ENCODE measurements at regions not wholly inside any gene's neighbourhood (a gene's known extent, or its start where the extent isn't known, plus 50 kb on each side); places are given as distances from the start of the nearest gene placed in this dataset.
"Not testable (repeated sequence)": the region's sequence is repeated elsewhere in the genome, so short reads cannot be mapped to it uniquely, and the experiment has no call there.

DNA sequence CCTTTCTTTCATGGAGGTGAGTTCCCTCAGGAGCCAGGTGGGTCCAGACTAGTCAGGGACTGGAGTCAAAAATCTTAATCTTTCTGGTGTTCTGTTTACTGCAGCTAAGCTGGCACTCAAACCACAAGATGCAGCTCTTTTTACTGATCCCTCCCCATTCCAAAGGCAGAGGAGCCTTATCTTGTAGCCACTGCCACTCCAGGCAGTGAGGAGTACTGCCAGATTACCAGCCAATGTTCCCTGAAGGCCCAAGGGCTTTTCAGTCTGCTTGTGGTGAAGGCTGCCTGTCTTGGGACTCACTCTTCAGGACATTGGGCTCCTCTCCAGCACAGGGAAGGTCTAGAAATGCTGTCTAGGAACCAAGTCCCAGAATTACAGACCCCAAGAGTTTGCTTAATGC is 490.4 kb upstream of the ADGRB3 start:
- DNase-seq (ENCODE audit: low read depth), result no peak

DNA sequence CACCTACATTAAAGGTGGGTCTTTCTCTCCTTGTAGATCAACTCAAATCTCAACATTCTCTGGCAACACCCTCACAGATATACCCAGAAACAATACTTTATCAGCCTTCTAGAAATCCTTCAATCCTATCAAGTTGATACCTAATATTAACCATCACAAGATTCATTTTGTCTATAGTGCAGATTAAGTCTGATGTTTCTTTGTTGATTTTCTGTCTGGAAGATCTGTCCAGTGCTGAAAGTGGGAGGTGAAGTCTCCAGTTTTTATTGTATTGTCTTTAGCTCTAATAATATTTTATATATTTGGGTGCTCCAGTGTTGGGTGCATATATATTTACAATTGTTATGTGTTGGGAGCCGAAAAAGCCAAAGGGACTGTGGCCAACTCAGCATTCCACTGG is 493.9 kb upstream of the ADGRB3 start:
- DNase-seq (ENCODE audit: low read depth), result no peak

GRCh38 chr6:68139130-68139529 is 496.0 kb upstream of the ADGRB3 start:
- DNase-seq (ENCODE audit: low read depth), result no peak

- DNase-seq (ENCODE audit: low read depth), result no peak
Observed at GRCh38 chr6:68134796-68135195, 500.3 kb upstream of the ADGRB3 start.

GRCh38 chr6:68128211-68128610 is 506.9 kb upstream of the ADGRB3 start:
- DNase-seq (ENCODE audit: low read depth), result no peak

DNA sequence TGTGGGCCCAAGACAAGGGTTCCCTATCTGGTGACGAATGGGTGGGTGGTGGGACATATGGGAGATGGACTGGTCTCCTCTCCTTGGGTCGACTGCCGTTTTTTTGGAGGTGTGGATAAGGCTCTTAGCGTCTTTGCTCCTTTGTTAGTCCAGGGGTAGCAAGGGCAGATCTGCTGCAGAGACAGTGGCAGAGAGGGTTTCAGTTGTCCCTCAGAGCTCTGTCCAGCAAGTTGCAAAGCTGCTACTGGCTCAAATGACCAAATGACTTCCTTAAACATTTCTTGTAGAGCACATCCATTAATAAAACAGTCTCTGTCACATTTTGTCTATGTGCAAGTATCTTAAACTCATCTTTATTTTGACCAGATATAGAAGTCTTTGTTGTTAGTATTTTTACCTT is 508.0 kb upstream of the ADGRB3 start:
- no peak for DNase-seq (ENCODE audit: low read depth)

- DNase-seq (ENCODE audit: low read depth), result no peak
Observed at GRCh38 chr6:68126089-68126749, 508.9 kb upstream of the ADGRB3 start.

GRCh38 chr6:68122975-68123374 is 512.1 kb upstream of the ADGRB3 start:
- DNase-seq (ENCODE audit: low read depth), result not testable (repeated sequence)

DNA sequence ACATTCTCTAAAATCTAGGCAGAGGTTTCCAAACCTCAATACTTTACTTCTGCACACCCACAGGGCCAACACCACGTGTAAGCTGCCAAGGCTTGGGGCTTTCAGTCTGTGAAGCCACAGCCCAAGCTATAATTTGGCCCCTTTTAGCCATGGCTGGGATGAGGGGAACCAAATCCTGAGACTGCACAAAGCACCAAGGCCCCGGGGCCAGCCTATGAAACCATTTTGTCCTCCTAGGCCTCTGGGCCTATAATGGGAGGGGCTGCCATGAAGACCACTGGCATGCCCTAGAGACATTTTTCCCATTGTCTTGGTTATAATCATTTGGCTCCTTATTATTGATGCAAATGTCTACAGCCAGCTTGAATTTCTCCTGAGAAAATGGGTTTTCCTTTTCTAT is 513.0 kb upstream of the ADGRB3 start:
- DNase-seq (ENCODE audit: low read depth), result no peak

- not testable (repeated sequence) for DNase-seq (ENCODE audit: low read depth)
Observed at GRCh38 chr6:68120954-68121353, 514.1 kb upstream of the ADGRB3 start.

GRCh38 chr6:68114463-68115047 is 520.5 kb upstream of the ADGRB3 start:
- no peak for DNase-seq (ENCODE audit: low read depth)

- DNase-seq (ENCODE audit: low read depth), result no peak
Observed at GRCh38 chr6:68108233-68108835, 526.7 kb upstream of the ADGRB3 start.

DNA sequence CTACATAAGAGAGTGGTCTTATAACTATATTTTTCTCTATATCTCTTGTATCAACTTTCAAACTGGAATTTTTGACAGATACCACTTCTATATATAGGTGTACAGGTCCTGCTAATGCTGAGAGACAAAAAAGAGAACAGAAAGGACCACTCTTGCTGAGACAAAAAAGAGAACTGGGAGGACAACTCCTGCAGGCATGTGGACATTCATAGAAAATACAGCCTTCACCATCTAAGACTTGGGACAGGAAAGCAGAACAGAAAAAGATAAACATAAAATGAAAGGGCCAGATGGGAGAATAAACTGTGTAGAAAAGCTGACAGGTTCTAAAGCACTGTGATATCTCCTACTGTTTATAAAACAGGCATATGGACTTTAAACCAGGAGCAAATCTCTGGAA is 541.0 kb upstream of the ADGRB3 start:
- no peak for DNase-seq (ENCODE audit: low read depth)

GRCh38 chr6:68087399-68088133 is 547.5 kb upstream of the ADGRB3 start:
- DNase-seq (ENCODE audit: low read depth), result no peak

- no peak for DNase-seq (ENCODE audit: low read depth)
Observed at GRCh38 chr6:68086199-68086598, 548.9 kb upstream of the ADGRB3 start.

DNA sequence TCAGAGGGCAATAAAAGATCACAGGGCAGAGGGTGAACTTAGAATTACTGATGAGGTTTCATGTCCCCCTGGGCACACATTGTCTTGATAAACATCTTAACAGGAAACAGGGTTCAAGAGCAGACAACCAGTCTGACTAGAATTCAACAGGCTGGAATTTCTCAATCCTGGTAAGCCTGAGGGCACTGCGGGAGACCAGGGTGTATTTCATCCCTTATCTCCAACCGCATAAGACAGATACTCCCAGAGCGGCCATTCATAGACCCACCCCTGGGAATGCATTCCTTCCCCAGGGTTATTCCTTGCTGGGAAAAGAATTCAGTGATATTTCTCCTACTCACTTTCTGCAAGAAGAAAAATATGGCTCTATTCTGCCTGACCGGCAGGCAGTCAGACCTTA is 549.5 kb upstream of the ADGRB3 start:
- not testable (repeated sequence) for DNase-seq (ENCODE audit: low read depth)

DNA sequence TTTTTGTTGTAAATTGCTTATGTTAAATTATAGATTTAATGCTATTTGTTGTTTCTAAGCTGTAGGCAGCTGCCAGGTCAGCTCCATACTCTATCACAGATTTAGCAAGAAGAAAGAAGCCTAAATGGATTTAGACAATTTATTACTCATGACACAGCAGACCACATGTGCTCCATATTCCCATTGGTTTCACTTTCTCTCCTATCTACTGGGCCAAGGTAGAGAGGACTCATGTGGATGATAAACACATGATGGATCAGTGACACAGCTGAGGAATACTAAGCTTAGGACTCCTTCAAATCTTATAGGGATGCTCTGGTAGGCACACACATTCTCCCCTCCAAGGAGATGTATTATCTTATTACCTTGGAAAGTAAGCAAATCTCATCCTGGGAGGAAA is 553.0 kb upstream of the ADGRB3 start:
- DNase-seq (ENCODE audit: low read depth), result no peak

GRCh38 chr6:68080074-68080473 is 555.0 kb upstream of the ADGRB3 start:
- DNase-seq (ENCODE audit: low read depth), result no peak

- no peak for DNase-seq (ENCODE audit: low read depth)
Observed at GRCh38 chr6:68077661-68078060, 557.4 kb upstream of the ADGRB3 start.

- no peak for DNase-seq (ENCODE audit: low read depth)
Observed at GRCh38 chr6:68071740-68072139, 563.3 kb upstream of the ADGRB3 start.

- DNase-seq (ENCODE audit: low read depth), result no peak
Observed at GRCh38 chr6:68069921-68070710, 565.0 kb upstream of the ADGRB3 start.

GRCh38 chr6:68059899-68060298 is 575.2 kb upstream of the ADGRB3 start:
- no peak for DNase-seq (ENCODE audit: low read depth)

All from activated T-cell treated with anti-CD3 and anti-CD28 coated beads for 48 hours (primary cell).